ENCODE measurements at regions not wholly inside any gene's neighbourhood (a gene's known extent, or its start where the extent isn't known, plus 50 kb on each side); places are given as distances from the start of the nearest gene placed in this dataset.

- intact Hi-C loops (cut with DNase I): no loop called here
- TF ChIP-seq CTCF (IDR thresholded peaks at IDR 0.05): no peak
- peaks cover 0 to 8% of the 10 kb centered on the region in 2 donors for H3K4me1 ChIP-seq
- DNase-seq (no peak), ATAC-seq (no peak)
- no peaks in the 10 kb centered on the region for H3K9me3 ChIP-seq
- no peak overlapping the region for H3K4me3 ChIP-seq
- no peak overlapping the region for H3K27ac ChIP-seq
- no peaks in the 10 kb centered on the region for H3K36me3 ChIP-seq
- no peaks in the 10 kb centered on the region for H3K27me3 ChIP-seq
Measured at GRCh38 chr18:10312326-10313015, 142.0 kb upstream of the APCDD1 start.

- no peak for DNase-seq
- intact Hi-C loops (cut with DNase I): no loop called here
- no peaks in the 10 kb centered on the region for H3K27me3 ChIP-seq
- H3K4me1 ChIP-seq: peaks cover 0 to 8% of the 10 kb centered on the region in 2 donors
- no peak for TF ChIP-seq CTCF (IDR thresholded peaks at IDR 0.05)
- ATAC-seq: no peak
- no peaks in the 10 kb centered on the region for H3K36me3 ChIP-seq
- H3K27ac ChIP-seq: no peak overlapping the region
- no peak overlapping the region for H3K4me3 ChIP-seq
- no peaks in the 10 kb centered on the region for H3K9me3 ChIP-seq
Measured at GRCh38 chr18:10313016-10313342, 141.5 kb upstream of the APCDD1 start.

GRCh38 chr18:10314066-10314465 is 140.4 kb upstream of the APCDD1 start:
- no peak overlapping the region for H3K27ac ChIP-seq
- no peaks in the 10 kb centered on the region for H3K27me3 ChIP-seq
- H3K36me3 ChIP-seq: no peaks in the 10 kb centered on the region
- no peak for DNase-seq
- no peak for ATAC-seq
- intact Hi-C loops (cut with DNase I): no loop called here
- no peak for TF ChIP-seq CTCF (IDR thresholded peaks at IDR 0.05)
- no peaks in the 10 kb centered on the region for H3K9me3 ChIP-seq
- H3K4me1 ChIP-seq: peaks cover 0 to 8% of the 10 kb centered on the region in 2 donors
- no peak overlapping the region for H3K4me3 ChIP-seq

- intact Hi-C loops (cut with DNase I): no loop called here
- no peaks in the 10 kb centered on the region for H3K27me3 ChIP-seq
- H3K4me1 ChIP-seq: peaks cover 0 to 8% of the 10 kb centered on the region in 2 donors
- no peak for TF ChIP-seq CTCF (IDR thresholded peaks at IDR 0.05)
- H3K4me3 ChIP-seq: no peak overlapping the region
- H3K9me3 ChIP-seq: no peaks in the 10 kb centered on the region
- ATAC-seq (no peak), DNase-seq (no peak)
- no peaks in the 10 kb centered on the region for H3K36me3 ChIP-seq
- peak overlapping the region in 1 of 2 donors; percentile 74 for H3K27ac ChIP-seq
Measured at GRCh38 chr18:10315522-10315921, 138.9 kb upstream of the APCDD1 start.

- no peak for TF ChIP-seq CTCF (IDR thresholded peaks at IDR 0.05)
- intact Hi-C loops (cut with DNase I): no loop called here
- H3K27me3 ChIP-seq: no peaks in the 10 kb centered on the region
- H3K9me3 ChIP-seq: no peaks in the 10 kb centered on the region
- ATAC-seq (no peak), DNase-seq (no peak)
- H3K36me3 ChIP-seq: no peaks in the 10 kb centered on the region
- H3K27ac ChIP-seq: no peak overlapping the region
- peaks cover 0 to 8% of the 10 kb centered on the region in 2 donors for H3K4me1 ChIP-seq
- H3K4me3 ChIP-seq: no peak overlapping the region
Measured at GRCh38 chr18:10316778-10317177, 137.7 kb upstream of the APCDD1 start.
